ENCODE measurements at regions not wholly inside any gene's neighbourhood (a gene's known extent, or its start where the extent isn't known, plus 50 kb on each side); places are given as distances from the start of the nearest gene placed in this dataset.

DNA sequence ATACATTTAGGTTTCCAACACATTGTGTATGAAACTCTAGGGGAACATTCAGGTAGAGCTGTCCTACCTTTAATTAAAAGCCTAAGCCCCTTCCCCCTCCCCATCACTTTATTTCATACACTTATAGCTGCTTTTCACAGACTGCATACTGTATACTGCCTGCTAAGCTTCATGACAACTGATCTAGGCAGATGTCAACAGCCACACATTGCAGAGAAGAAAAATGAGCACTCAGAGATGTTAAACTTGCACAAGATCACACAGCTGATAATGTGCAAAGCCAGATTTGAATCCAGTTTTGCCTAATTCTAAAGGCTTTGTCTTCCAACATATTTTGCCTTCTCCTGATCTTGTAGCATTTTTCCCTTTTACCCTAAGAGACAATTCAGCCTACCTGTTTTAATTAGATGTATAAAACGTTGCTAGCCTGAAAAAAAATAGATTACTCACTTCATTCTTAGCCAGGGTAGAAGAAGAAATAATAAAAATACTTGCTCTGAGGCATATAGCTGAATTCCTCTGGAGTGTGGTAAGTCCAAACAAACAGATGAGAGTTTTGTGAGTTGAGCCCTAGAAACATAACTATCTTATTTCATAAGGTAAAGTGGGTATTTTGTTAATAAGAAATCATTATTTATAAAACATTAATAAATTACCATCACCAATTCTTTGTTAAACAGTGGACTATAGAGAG, 56.9 kb upstream of the CAST start:
- ATAC-seq (no peak), DNase-seq (ENCODE audit: low spot score in 2 of 2) (no peak)
- Mint-ChIP-seq H3K27ac (no peak overlapping the region), H3K9me3 (peaks cover 0 to 4% of the 10 kb centered on the region in 2 donors), H3K36me3 (no peaks in the 10 kb centered on the region)

DNA sequence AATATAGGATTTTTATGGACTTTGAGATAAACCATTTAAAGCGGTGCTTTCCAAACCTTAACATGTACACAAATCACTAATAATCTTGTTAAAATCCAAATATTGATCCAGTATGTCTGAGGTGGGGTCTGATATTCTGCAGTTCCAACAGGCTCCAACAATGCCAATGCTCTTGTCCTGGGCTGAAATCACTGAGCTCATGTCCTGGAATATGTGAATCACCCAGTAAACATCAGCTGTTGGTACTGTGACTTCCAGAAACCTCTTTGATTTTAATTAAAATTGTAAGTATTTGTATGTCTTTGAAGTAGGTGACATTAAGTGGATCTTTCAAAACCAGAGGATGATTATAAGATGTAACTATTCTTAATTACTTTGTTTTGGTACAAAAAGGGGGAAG, 52.8 kb upstream of the CAST start:
- no peak overlapping the region for H3K27ac Mint-ChIP-seq
- H3K36me3 Mint-ChIP-seq, result no peaks in the 10 kb centered on the region
- DNase-seq (ENCODE audit: low spot score in 2 of 2), result no peak
- peaks cover 0 to 4% of the 10 kb centered on the region in 2 donors for H3K9me3 Mint-ChIP-seq
- ATAC-seq, result no peak

DNA sequence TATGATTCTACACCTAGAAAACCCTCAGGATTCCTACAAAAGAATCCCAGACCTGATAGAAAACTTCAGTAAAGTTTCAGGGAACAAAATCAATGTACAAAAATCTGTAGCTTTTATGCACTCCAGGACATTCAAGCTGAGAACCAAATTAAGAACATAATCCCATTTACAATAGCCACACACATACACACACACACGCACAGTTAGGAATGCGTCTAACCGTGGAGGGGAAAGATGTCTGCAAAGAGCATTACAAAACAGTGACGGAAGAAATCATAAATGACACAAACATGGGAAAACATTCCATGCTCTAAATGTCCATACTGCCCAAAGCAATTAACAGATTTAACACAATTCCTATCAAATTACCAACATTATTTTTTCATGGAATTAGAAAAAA, 51.4 kb upstream of the CAST start:
- no peak for DNase-seq (ENCODE audit: low spot score in 2 of 2)
- ATAC-seq, result no peak
- Mint-ChIP-seq H3K9me3 (peaks cover 0 to 4% of the 10 kb centered on the region in 2 donors), H3K27ac (no peak overlapping the region), H3K36me3 (no peaks in the 10 kb centered on the region)

DNA sequence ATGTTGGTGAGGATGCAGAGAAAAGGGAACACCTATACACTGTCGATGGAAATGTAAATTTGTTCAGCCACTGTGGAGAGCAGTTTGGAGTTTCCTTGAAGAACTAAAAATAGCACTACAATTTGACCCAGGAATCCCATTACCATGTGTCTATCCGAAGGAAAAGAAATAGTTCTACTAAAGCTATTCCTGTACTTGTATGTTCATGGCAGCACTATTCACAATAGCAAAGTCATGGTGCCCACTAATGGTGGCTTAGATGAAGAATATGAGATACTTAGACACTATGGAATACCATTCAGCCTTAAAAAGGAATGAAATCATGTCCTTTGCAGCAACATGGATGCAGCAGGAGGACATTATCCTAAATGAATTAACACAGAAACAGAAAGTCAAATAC, 50.2 kb upstream of the CAST start:
- Mint-ChIP-seq H3K9me3 (peaks cover 0 to 4% of the 10 kb centered on the region in 2 donors), H3K36me3 (no peaks in the 10 kb centered on the region), H3K27ac (no peak overlapping the region)
- no peak for ATAC-seq
- no peak for DNase-seq (ENCODE audit: low spot score in 2 of 2)
